Right lobe of liver (tissue), 6 donors: ENCODE measurements at regions not wholly inside any gene's neighbourhood (a gene's known extent, or its start where the extent isn't known, plus 50 kb on each side); places are given as distances from the start of the nearest gene placed in this dataset.

Experiments
- ATAC-seq, 4 donors: fragments of 200-7000 bp; cut with Tn5 transposase; one replicate each; pipeline ENCODE4 v1.9.1; 2020; ENCODE audit warnings: mild to moderate bottlenecking in 4 of 4, moderate library complexity in 4 of 4
- DNase-seq, 3 donors: peaks; one replicate each; pipeline ENCODE4 v3.0.0-alpha.2; 2020
- H3K27ac ChIP-seq, 3 donors: fragments of 200-600 bp; one replicate each; pipeline ENCODE4 v1.8.0; 2022
- H3K27me3 ChIP-seq, 2 donors: fragments of 200-600 bp; one replicate each; pipeline ENCODE4 v1.8.0; 2022
- H3K36me3 ChIP-seq, 4 donors: fragments of 200-600 bp; sonication (generic) in 1 of 4; one replicate each; pipeline versions ENCODE4 v1.5.1 to v1.8.0; 2017 to 2022; ENCODE audit warnings: control low read depth in 1 of 4
- H3K4me1 ChIP-seq, 4 donors: fragments of 200-600 bp; sonication (generic) in 1 of 4; one replicate each; pipeline versions ENCODE4 v1.5.1 to v1.8.0; 2017 to 2022; ENCODE audit warnings: control low read depth in 1 of 4
- H3K4me3 ChIP-seq, 3 donors: fragments of 200-600 bp; one replicate each; pipeline ENCODE4 v1.8.0; 2022
- H3K9me3 ChIP-seq, 4 donors: fragments of 200-600 bp; sonication (generic) in 1 of 4; one replicate each; pipeline versions ENCODE4 v1.5.1 to v1.8.0; 2017 to 2022; ENCODE audit warnings: control low read depth in 1 of 4
- CTCF ChIP-seq, 4 donors: fragments of 200-600 bp in 3 of 4; fragments of 450-650 bp in 1 of 4; IDR thresholded peaks; one replicate each; pipeline versions ENCODE4 v1.5.1 to v1.8.0; 2016 to 2022; ENCODE audit warnings: antibody characterized with exemption in 4 of 4, mild to moderate bottlenecking in 2 of 4
- POLR2A ChIP-seq: fragments of 450-650 bp; IDR thresholded peaks from one replicate; pipeline ENCODE4 v1.6.1; 2017; ENCODE audit warnings: antibody characterized with exemption, mild to moderate bottlenecking
- WGBS: methylation state at CpG from one replicate; pipeline ENCODE4 v1.1.6; 2018; ENCODE audit warnings: low coverage, low lambda C conversion rate; ENCODE audit not compliant: insufficient coverage; ENCODE audit errors: missing lambda C conversion rate; 5-methylcytosine and 5-hydroxymethylcytosine counted together
- intact Hi-C, 2 donors: fragments of 100-400 bp; cut with DNase I; formaldehyde crosslinking; loops; one replicate each; pipeline versions ENCODE4 v1.11.2 to v1.14.1; 2022
- donor health status: DM: no; HTN: yes; CAD: no.
- donor health status: DM: no; HTN: no; CAD: no.
- donor health status: DM: no; HTN: no; CAD: no.
- donor health status: DM: no; HTN: yes; CAD: no.
- donor health status: DM: no; HTN: yes; CAD: no.

- TF ChIP-seq POLR2A (no peak), CTCF (IDR thresholded peaks at IDR 0.05) (no peak)
- no peak overlapping the region for H3K4me3 ChIP-seq
- H3K27me3 ChIP-seq = no peaks in the 10 kb centered on the region
- intact Hi-C loops = loop anchor here (10.0 kb wide), 2 partner anchors 80 to 190 kb away; no protein-coding TSS in a partner anchor
- no peak for ATAC-seq
- H3K36me3 ChIP-seq = no peaks in the 10 kb centered on the region
- peaks cover 0 to 7% (median 3%) of the 10 kb centered on the region in 4 donors for H3K4me1 ChIP-seq
- no peak overlapping the region for H3K27ac ChIP-seq
- no peak for DNase-seq
- 52% methylated on average over 7 of the region's 7 CpGs for WGBS
- no peaks in the 10 kb centered on the region for H3K9me3 ChIP-seq
Measured at GRCh38 chr16:82264756-82265155, 94.7 kb upstream of the MPHOSPH6 start.

DNA sequence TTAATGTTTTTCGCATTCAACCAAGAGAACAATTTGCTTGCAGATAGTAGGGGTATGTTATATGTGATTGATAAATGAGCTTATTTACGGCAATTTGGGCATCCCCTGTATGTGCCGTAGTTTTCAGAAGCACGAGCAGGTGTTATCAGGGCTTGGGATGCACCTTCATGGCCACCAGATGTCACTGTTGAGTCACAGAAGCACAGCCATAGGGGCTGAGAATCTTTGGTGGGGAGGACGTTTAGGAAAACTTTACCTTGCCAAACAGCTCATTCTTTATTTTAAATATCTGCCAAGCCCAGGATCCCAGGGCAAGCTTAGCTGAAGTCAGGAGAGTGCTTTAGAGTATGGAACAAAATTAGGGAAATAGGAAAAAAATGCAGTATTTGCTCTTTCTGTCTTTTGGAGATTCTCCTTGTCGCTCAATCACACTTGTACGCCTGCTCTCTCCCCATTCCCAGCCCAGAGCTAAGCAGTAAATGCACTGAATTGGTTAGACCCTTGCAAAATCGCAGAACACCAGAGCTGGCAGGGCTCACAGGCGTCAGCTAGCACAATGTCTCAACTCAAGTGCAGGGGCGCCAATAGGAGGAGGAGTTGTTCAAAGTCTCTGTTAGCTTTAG is 93.6 kb upstream of the MPHOSPH6 start:
- TF ChIP-seq POLR2A (no peak), CTCF (IDR thresholded peaks at IDR 0.05) (peak; percentile 83 to 97 (median 96))
- no peak overlapping the region for H3K4me3 ChIP-seq
- ATAC-seq (peak; percentile 89 to 96 (median 94)), DNase-seq (peak; percentile 29 to 63 (median 59))
- 19% methylated on average over 10 of the region's 10 CpGs for WGBS
- no peaks in the 10 kb centered on the region for H3K27me3 ChIP-seq
- H3K4me1 ChIP-seq = peaks cover 0 to 7% (median 3%) of the 10 kb centered on the region in 4 donors
- intact Hi-C loops = loop anchor here (10.0 kb wide), 2 partner anchors 81 to 191 kb away; no protein-coding TSS in a partner anchor
- H3K27ac ChIP-seq = no peak overlapping the region
- no peaks in the 10 kb centered on the region for H3K36me3 ChIP-seq
- H3K9me3 ChIP-seq = no peaks in the 10 kb centered on the region

GRCh38 chr16:82262244-82262643 is 92.2 kb upstream of the MPHOSPH6 start:
- DNase-seq (no peak), ATAC-seq (no peak)
- no peak overlapping the region for H3K27ac ChIP-seq
- intact Hi-C loops = loop anchor here (10.0 kb wide), 2 partner anchors 83 to 193 kb away; no protein-coding TSS in a partner anchor
- H3K9me3 ChIP-seq = no peaks in the 10 kb centered on the region
- 86% methylated on average over 3 of the region's 3 CpGs for WGBS
- H3K36me3 ChIP-seq = no peaks in the 10 kb centered on the region
- H3K27me3 ChIP-seq = no peaks in the 10 kb centered on the region
- TF ChIP-seq CTCF (IDR thresholded peaks at IDR 0.05) = no peak
- H3K4me3 ChIP-seq = no peak overlapping the region
- peaks cover 0 to 7% (median 3%) of the 10 kb centered on the region in 4 donors for H3K4me1 ChIP-seq

DNA sequence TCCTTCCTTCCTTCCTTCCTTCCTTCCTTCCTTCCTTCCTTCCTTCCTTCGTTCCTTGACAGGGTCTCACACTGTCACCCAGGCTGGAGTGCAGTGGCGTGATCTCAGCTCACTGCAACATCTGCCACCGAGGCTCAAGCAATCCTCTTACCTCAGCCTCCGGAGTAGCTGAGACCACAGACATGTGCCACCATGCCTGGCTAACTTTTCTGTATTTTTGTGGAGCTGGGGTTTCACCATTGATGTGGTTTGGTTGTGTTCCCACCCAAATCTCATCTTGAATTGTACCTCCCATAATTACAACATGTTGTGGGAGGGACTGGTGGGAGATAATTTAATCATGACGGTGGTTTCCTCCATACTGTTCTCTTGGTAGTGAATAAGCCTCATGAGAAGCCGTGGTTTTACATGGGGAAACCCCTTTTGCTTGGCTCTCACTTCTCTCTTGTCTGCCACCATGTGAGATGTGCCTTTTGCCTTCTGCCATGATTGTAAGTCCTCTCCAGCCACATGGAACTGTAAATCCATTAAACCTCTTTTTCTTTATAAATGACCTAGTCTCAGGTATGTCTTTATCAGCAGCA is 90.3 kb upstream of the MPHOSPH6 start:
- 41% methylated on average over 6 of the region's 6 CpGs for WGBS
- no peak overlapping the region for H3K27ac ChIP-seq
- no peak for TF ChIP-seq CTCF (IDR thresholded peaks at IDR 0.05)
- TF ChIP-seq POLR2A = no peak
- intact Hi-C loops = loop anchor here (10.0 kb wide), 2 partner anchors 84 to 194 kb away; no protein-coding TSS in a partner anchor
- no peak overlapping the region for H3K4me3 ChIP-seq
- DNase-seq (no peak), ATAC-seq (no peak)
- H3K9me3 ChIP-seq = no peaks in the 10 kb centered on the region
- H3K27me3 ChIP-seq = no peaks in the 10 kb centered on the region
- H3K4me1 ChIP-seq = peaks cover 0 to 7% (median 3%) of the 10 kb centered on the region in 4 donors
- H3K36me3 ChIP-seq = no peaks in the 10 kb centered on the region
